Psoas muscle (tissue), 7 donors: ENCODE measurements at regions not wholly inside any gene's neighbourhood (a gene's known extent, or its start where the extent isn't known, plus 50 kb on each side); places are given as distances from the start of the nearest gene placed in this dataset.

ENCODE experiments used
- ATAC-seq, 4 donors: fragments of 200-7000 bp; cut with Tn5 transposase; one replicate each; pipeline ENCODE4 v1.9.1; 2020; ENCODE audit warnings: moderate library complexity in 3 of 4, mild to moderate bottlenecking in 2 of 4
- DNase-seq, 2 donors: peaks; one replicate each; pipeline ENCODE4 v3.0.0-alpha.2; 2020
- H3K27ac ChIP-seq: fragments of 200-600 bp; one replicate; pipeline ENCODE4 v1.8.0; 2022
- H3K27me3 ChIP-seq, 3 donors: fragments of 200-600 bp in 1 of 3; one replicate each; pipeline versions ENCODE4 v1.6.1 to v1.8.0; 2013 to 2022; ENCODE audit warnings: low read length in 2 of 3, mild to moderate bottlenecking in 2 of 3, moderate library complexity in 1 of 3; ENCODE audit not compliant: insufficient read depth in 3 of 3
- H3K36me3 ChIP-seq, 2 donors: fragments of 200-600 bp in 1 of 2; one replicate each; pipeline versions ENCODE4 v1.6.1 to v1.8.0; 2013 to 2022; ENCODE audit warnings: low read depth in 1 of 2, mild to moderate bottlenecking in 1 of 2, moderate library complexity in 1 of 2; ENCODE audit not compliant: insufficient read depth in 1 of 2
- H3K4me1 ChIP-seq: fragments of 200-600 bp; one replicate; pipeline ENCODE4 v1.8.0; 2022
- H3K4me3 ChIP-seq: fragments of 200-600 bp; one replicate; pipeline ENCODE4 v1.8.0; 2022; ENCODE audit warnings: mild to moderate bottlenecking
- H3K9me3 ChIP-seq: fragments of 200-600 bp; one replicate; pipeline ENCODE4 v1.8.0; 2022
- WGBS, 3 donors: extraction: QIAGEN DNeasy Blood & Tissue Kit; methylation state at CpG; one replicate each; pipeline versions ENCODE4 v1.1.6 to v1.1.7; 2013; 5-methylcytosine and 5-hydroxymethylcytosine counted together
- intact Hi-C, 2 donors: fragments of 100-400 bp; cut with DNase I; formaldehyde crosslinking; loops; one replicate each; pipeline versions ENCODE4 v1.11.0 to v1.14.2; 2022
- TF ChIP-seq, protein P1 (sequence below): fragments of 200-600 bp; IDR thresholded peaks from one replicate; pipeline ENCODE4 v1.8.0; 2022; ENCODE audit warnings: antibody characterized with exemption
- donor health status: healthy with polysubstance abuse.
- donor health status: DM: no; HTN: no; CAD: no; lungs with moderate emphysema.
- donor health status: Bipolar disorder and iron deficiency.
- donor health status: healthy.
- donor health status: DM: yes; HTN: yes; CAD: no.
- donor health status: DM: no; HTN: no; CAD: no.
- donor health status: DM: yes; HTN: yes; CAD: no.

DNA sequence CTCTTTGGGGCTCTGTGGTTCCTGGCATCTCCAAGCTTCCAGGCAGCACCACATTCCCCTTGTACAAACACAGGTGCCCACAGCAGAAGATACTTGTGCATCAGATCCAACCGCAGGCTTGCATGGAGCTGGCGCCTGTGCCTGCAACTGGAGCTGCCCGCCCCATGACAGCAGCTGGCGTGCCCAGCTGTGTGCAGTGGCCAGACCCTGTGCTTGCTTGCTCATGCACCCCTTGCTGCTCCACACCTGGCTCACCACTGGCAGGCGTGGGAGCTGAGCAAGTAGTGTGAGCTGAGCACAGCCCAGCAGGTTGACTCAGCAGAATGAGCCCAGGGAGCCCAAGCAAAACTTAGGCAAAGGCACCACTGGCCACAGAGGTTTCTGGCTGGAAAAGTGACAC, 84.4 kb upstream of the STARD4 start:
- no peak for ATAC-seq
- Histone ChIP-seq H3K4me3 (no peak overlapping the region), H3K9me3 (no peaks in the 10 kb centered on the region), H3K4me1 (no peaks in the 10 kb centered on the region), H3K36me3 (no peaks in the 10 kb centered on the region), H3K27me3 (no peaks in the 10 kb centered on the region), H3K27ac (no peak overlapping the region)
- TF ChIP-seq, protein P1, sequence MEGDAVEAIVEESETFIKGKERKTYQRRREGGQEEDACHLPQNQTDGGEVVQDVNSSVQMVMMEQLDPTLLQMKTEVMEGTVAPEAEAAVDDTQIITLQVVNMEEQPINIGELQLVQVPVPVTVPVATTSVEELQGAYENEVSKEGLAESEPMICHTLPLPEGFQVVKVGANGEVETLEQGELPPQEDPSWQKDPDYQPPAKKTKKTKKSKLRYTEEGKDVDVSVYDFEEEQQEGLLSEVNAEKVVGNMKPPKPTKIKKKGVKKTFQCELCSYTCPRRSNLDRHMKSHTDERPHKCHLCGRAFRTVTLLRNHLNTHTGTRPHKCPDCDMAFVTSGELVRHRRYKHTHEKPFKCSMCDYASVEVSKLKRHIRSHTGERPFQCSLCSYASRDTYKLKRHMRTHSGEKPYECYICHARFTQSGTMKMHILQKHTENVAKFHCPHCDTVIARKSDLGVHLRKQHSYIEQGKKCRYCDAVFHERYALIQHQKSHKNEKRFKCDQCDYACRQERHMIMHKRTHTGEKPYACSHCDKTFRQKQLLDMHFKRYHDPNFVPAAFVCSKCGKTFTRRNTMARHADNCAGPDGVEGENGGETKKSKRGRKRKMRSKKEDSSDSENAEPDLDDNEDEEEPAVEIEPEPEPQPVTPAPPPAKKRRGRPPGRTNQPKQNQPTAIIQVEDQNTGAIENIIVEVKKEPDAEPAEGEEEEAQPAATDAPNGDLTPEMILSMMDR = no peak
- intact Hi-C loops = no loop called here
- WGBS, 3 donors = 73 to 88% (median 82%) methylated on average over 5 of the region's 5 CpGs
- no peak for DNase-seq

DNA sequence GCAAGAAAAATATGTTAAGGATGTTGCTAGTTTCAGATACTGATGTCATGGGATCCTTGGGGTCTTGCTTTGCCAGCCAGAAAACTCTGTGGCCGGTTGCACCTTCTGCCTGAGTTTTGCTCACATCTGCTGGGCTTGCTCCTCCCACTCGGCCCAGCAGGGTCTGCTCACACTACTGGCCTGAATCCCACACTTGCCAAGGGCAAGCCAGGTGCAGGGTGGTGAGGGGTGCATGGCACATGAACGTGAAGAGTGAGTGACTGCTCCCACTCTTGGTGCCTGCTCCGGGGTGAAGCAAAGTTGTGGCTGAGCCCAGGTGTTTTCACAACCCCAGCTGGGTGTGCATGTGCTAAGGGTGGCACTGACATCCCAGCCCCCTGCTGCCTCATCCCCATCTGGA, 83.1 kb upstream of the STARD4 start:
- 66 to 68% (median 68%) methylated on average over 4 of the region's 4 CpGs for WGBS, 3 donors
- DNase-seq = no peak
- ATAC-seq = no peak
- Histone ChIP-seq H3K4me1 (no peaks in the 10 kb centered on the region), H3K27me3 (no peaks in the 10 kb centered on the region), H3K27ac (no peak overlapping the region), H3K9me3 (no peaks in the 10 kb centered on the region), H3K36me3 (no peaks in the 10 kb centered on the region), H3K4me3 (no peak overlapping the region)
- intact Hi-C loops = no loop called here
- TF ChIP-seq, protein P1 = no peak

DNA sequence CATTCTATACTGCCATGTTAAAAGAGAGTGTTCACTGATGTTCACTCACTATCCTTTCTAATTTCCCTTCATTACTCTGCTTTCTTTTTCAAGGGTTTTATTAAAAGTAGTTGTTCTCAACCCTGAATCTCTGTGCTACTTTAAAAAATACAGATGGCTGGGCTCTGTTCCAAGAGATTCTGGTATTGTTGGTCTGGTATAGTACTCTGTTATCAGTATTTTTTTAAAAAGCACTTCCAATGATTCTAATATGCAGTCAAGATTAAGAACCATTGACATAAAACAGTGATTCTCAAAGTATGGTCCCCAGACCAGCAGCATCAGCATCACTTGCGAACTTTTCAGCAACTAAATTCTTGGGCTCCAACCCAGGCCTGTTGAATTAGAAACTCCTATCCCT, 77.0 kb upstream of the STARD4 start:
- Histone ChIP-seq H3K36me3 (no peaks in the 10 kb centered on the region), H3K4me1 (no peaks in the 10 kb centered on the region), H3K4me3 (no peak overlapping the region), H3K27me3 (no peaks in the 10 kb centered on the region), H3K27ac (no peak overlapping the region), H3K9me3 (no peaks in the 10 kb centered on the region)
- DNase-seq (no peak), ATAC-seq (no peak)
- TF ChIP-seq, protein P1 = no peak
- intact Hi-C loops = no loop called here
- 90 to 96% (median 92%) methylated on average over 1 of the region's 1 CpG for WGBS, 3 donors

DNA sequence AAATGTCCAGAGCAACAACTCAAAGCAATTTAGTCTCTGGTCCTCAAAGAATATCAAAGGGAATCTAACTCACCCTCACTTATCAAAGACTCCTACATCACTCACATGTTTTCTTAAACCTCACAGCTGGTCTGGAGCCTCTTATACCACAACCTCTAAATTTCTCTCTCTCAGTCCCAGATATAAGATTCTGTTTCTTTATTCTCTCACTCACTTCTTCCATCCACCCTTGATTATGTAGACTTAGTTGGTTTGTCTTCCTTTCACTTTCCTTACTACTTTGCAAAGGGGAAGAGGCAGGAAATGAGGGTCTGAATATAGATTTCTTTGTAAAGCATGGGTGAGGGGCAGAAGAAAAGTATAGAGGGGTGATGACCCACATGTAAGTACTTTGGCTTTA, 75.4 kb upstream of the STARD4 start:
- intact Hi-C loops = no loop called here
- H3K4me1 ChIP-seq = no peaks in the 10 kb centered on the region
- H3K27me3 ChIP-seq = no peaks in the 10 kb centered on the region
- TF ChIP-seq, protein P1 = no peak
- no peak for ATAC-seq
- no peak overlapping the region for H3K27ac ChIP-seq
- H3K9me3 ChIP-seq = no peaks in the 10 kb centered on the region
- H3K36me3 ChIP-seq = no peaks in the 10 kb centered on the region
- H3K4me3 ChIP-seq = no peak overlapping the region
- no peak for DNase-seq

DNA sequence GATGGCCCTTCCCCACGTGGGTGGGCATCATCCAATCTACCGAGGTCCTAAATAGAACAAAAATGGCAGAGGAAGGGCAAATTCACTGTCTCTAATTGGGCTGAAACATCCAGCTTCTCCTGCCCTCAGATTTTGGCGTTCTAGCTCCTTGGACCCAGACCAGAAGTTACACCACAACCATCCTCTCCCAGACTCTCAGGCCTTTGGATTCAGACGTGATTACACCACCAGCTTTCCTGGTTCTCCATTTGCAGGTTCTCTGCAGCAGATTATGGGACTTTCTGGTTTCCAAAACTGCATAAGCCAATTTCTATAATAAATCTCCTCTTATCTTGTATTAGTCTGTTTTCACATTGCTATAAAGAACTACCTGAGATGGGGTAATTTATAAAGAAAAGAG, 73.6 kb upstream of the STARD4 start:
- TF ChIP-seq, protein P1 = no peak
- WGBS, 3 donors = 49 to 67% (median 58%) methylated on average over 4 of the region's 4 CpGs
- Histone ChIP-seq H3K4me3 (no peak overlapping the region), H3K27ac (no peak overlapping the region), H3K4me1 (no peaks in the 10 kb centered on the region), H3K36me3 (no peaks in the 10 kb centered on the region), H3K9me3 (no peaks in the 10 kb centered on the region), H3K27me3 (no peaks in the 10 kb centered on the region)
- DNase-seq (no peak), ATAC-seq (no peak)
- intact Hi-C loops = no loop called here
